A549 (cell line): ENCODE measurements at regions not wholly inside any gene's neighbourhood (a gene's known extent, or its start where the extent isn't known, plus 50 kb on each side); places are given as distances from the start of the nearest gene placed in this dataset.

Source experiments
- ATOH8 ChIP-seq: fragments of 250-450 bp; sonication (Bioruptor Pico); IDR thresholded peaks from 2 replicates; pipeline ENCODE4 v1.5.0; 2020; ENCODE audit warnings: low read depth, mild to moderate bottlenecking, moderate library complexity
- CBX8 ChIP-seq: fragments of 200-600 bp; sonication (generic); IDR thresholded peaks from 2 replicates; pipeline ENCODE4 v1.6.1; 2016
- CEBPB ChIP-seq, 2 experiments: fragments of >200 bp in 1 of 2; sonication (Bioruptor Twin) in 1 of 2; formaldehyde crosslinking in 1 of 2; IDR thresholded peaks; 2 replicates each; pipeline ENCODE4 v1.6.1; 2012 to 2016
- CTCF ChIP-seq: fragments of >200 bp; sonication (Bioruptor Twin); formaldehyde crosslinking; IDR thresholded peaks from 3 replicates; pipeline ENCODE4 v1.5.1; 2016
- EHMT2 ChIP-seq: fragments of 200-600 bp; sonication (generic); IDR thresholded peaks from 2 replicates; pipeline ENCODE4 v1.6.1; 2016; ENCODE audit warnings: antibody characterized with exemption, low read depth, mild to moderate bottlenecking, moderate library complexity
- GATA3 ChIP-seq: IDR thresholded peaks from 2 replicates; pipeline ENCODE4 v1.6.1; 2012; ENCODE audit warnings: borderline replicate concordance
- HDAC2 ChIP-seq: fragments of 200-600 bp; sonication (generic); IDR thresholded peaks from 2 replicates; pipeline ENCODE4 v1.6.1; 2016
- MYC ChIP-seq: IDR thresholded peaks from 2 replicates; pipeline ENCODE4 v1.6.1; 2012; ENCODE audit warnings: mild to moderate bottlenecking, inconsistent platforms, low read length, improper control_type of control experiment, borderline replicate concordance
- PBX3 ChIP-seq: IDR thresholded peaks from 2 replicates; pipeline ENCODE4 v1.6.1; 2012
- RNF2 ChIP-seq: fragments of 200-600 bp; sonication (generic); IDR thresholded peaks from 2 replicates; pipeline ENCODE4 v1.6.1; 2016; ENCODE audit warnings: low read depth, mild to moderate bottlenecking, antibody characterized with exemption, moderate library complexity, borderline replicate concordance
- TF ChIP-seq, protein P1 (sequence below): fragments of 450-650 bp; IDR thresholded peaks from 2 replicates; pipeline ENCODE4 v1.6.1; 2014; ENCODE audit warnings: antibody characterized with exemption

- TF ChIP-seq, protein P1, sequence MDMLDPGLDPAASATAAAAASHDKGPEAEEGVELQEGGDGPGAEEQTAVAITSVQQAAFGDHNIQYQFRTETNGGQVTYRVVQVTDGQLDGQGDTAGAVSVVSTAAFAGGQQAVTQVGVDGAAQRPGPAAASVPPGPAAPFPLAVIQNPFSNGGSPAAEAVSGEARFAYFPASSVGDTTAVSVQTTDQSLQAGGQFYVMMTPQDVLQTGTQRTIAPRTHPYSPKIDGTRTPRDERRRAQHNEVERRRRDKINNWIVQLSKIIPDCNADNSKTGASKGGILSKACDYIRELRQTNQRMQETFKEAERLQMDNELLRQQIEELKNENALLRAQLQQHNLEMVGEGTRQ = no peak
- TF ChIP-seq GATA3 (no peak), CTCF (no peak), HDAC2 (no peak), RNF2 (no peak), CBX8 (no peak), PBX3 (no peak), ATOH8 (CRISPR knock-in tag) (no peak), MYC (no peak), CEBPB (IDR thresholded peaks at IDR 0.05) (no peak), EHMT2 (no peak)
Observed at GRCh38 chr5:130642461-130642860, 522.6 kb downstream of the HINT1 start.
